ENCODE measurements at regions not wholly inside any gene's neighbourhood (a gene's known extent, or its start where the extent isn't known, plus 50 kb on each side); places are given as distances from the start of the nearest gene placed in this dataset.

- TF ChIP-seq CTCF (IDR thresholded peaks at IDR 0.05): no peak
- no peak overlapping the region for H3K27ac Mint-ChIP-seq
- H3K4me3 Mint-ChIP-seq: no peak overlapping the region
- no peaks in the 10 kb centered on the region for H3K9me3 Mint-ChIP-seq
- H3K4me1 Mint-ChIP-seq (ENCODE audit: low read depth): no peaks in the 10 kb centered on the region
- intact Hi-C loops (cut with micrococcal nuclease): no loop called here
- no peaks in the 10 kb centered on the region for H3K36me3 Mint-ChIP-seq (ENCODE audit: low read depth)
- CTCF ChIA-PET: no interaction called here
- ATAC-seq (no peak), DNase-seq (no peak)
- POLR2A ChIA-PET: no interaction called here
- H3K27me3 Mint-ChIP-seq: peaks cover 3% of the 10 kb centered on the region
Observed at GRCh38 chr3:159640225-159640624, 348.4 kb upstream of the IL12A start.

DNA sequence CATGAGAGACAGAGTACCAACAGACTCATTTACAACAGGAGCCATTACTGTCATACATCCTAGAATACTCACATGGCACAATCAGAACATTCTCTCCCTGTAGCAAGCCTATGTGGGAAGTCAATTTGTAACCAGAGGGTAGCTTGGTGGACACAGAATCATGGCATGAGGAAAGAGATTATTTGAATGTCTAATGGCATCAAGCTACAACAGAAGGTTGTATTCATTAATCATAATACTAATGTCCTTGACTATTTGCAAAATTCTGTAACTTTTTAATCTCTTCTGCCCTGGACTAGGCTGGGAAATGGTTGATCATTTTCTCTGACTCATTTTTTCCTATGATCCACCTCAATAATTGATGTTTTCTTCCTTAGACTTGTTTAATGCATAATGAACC is 345.2 kb upstream of the IL12A start:
- Mint-ChIP-seq H3K4me1 (ENCODE audit: low read depth) (no peaks in the 10 kb centered on the region), H3K9me3 (no peaks in the 10 kb centered on the region), H3K27me3 (peaks cover 2% of the 10 kb centered on the region), H3K4me3 (no peak overlapping the region), H3K27ac (no peak overlapping the region), H3K36me3 (ENCODE audit: low read depth) (no peaks in the 10 kb centered on the region)
- DNase-seq (no peak), ATAC-seq (no peak)
- POLR2A ChIA-PET: no interaction called here
- intact Hi-C loops (cut with micrococcal nuclease): no loop called here
- CTCF ChIA-PET: interaction anchor here (0.6 kb wide), 1 partner anchor 1063 kb away, joined by 4 read pairs; no protein-coding TSS in a partner anchor
- no peak for TF ChIP-seq CTCF (IDR thresholded peaks at IDR 0.05)

DNA sequence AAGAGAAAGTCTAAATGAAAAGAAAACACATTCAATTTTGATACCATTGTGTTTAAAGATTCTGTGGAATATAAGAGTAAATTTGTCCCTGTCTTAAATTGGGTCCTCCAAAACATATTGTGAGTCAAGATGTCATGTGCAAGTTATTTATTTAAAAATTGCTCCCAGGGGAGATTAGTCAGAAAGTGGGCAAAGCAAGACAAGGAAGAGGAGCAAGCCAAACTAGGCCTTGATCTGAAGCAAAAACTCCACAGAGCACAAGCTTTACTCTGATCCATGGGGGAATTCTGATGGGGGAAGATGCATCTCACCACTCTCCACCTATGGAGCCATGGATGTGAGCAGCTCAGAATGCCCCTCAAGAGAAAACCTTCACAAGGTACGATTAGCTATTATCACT is 342.8 kb upstream of the IL12A start:
- Mint-ChIP-seq H3K27ac (no peak overlapping the region), H3K4me3 (no peak overlapping the region), H3K4me1 (ENCODE audit: low read depth) (no peaks in the 10 kb centered on the region), H3K27me3 (peaks cover 2% of the 10 kb centered on the region), H3K36me3 (ENCODE audit: low read depth) (no peaks in the 10 kb centered on the region), H3K9me3 (no peaks in the 10 kb centered on the region)
- ChIA-PET CTCF (interaction anchor here (1.4 kb wide), 1 partner anchor 13 kb away, joined by 3 read pairs; no protein-coding TSS in a partner anchor), POLR2A (interaction anchor here (0.6 kb wide), 1 partner anchor 45 kb away, joined by 3 read pairs; no protein-coding TSS in a partner anchor)
- no peak for TF ChIP-seq CTCF (IDR thresholded peaks at IDR 0.05)
- DNase-seq: no peak
- no peak for ATAC-seq
- intact Hi-C loops (cut with micrococcal nuclease): no loop called here

DNA sequence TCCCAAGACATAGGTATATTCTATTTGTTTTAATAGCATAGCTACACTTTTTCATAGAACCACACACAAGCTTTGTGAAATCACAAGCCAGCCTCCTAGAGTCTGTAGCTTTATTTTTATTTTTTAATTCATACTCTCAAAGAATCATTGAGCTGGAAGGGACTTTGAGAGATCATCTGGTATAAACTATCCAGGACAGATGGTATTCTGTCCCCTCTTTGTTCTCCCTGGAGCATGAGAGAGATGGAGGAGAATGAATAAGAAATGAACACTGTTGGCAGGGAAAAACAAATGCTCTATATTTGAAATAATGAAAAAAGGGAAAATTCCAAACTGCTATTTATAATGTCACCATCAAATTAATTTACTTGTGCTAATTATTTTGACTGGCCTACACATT is 338.7 kb upstream of the IL12A start:
- H3K4me1 Mint-ChIP-seq (ENCODE audit: low read depth): no peaks in the 10 kb centered on the region
- H3K9me3 Mint-ChIP-seq: no peaks in the 10 kb centered on the region
- CTCF ChIA-PET: no interaction called here
- no peaks in the 10 kb centered on the region for H3K27me3 Mint-ChIP-seq
- intact Hi-C loops (cut with micrococcal nuclease): no loop called here
- H3K36me3 Mint-ChIP-seq (ENCODE audit: low read depth): no peaks in the 10 kb centered on the region
- TF ChIP-seq CTCF (IDR thresholded peaks at IDR 0.05): no peak
- no peak overlapping the region for H3K27ac Mint-ChIP-seq
- DNase-seq (no peak), ATAC-seq (no peak)
- H3K4me3 Mint-ChIP-seq: no peak overlapping the region
- POLR2A ChIA-PET: no interaction called here

DNA sequence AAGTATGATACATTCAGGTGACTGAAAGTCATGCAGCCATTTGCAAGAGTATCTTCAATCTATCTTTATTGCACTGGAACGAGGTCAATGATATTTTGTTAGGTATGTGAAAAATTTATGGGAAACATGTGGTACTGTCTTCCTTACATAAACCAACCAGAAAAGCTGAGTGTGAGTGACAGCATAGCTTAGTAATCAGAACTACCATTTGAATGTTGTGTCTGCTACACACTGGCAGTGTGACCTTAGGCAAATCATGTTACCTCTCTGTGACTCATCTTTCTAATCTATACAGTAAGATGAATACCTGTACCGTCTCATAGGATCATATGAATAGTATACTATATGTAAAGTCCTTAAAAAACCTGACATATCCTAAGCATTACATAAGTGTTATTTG is 337.9 kb upstream of the IL12A start:
- ATAC-seq: no peak
- DNase-seq: no peak
- H3K4me1 Mint-ChIP-seq (ENCODE audit: low read depth): no peaks in the 10 kb centered on the region
- H3K9me3 Mint-ChIP-seq: no peaks in the 10 kb centered on the region
- CTCF ChIA-PET: no interaction called here
- POLR2A ChIA-PET: no interaction called here
- H3K36me3 Mint-ChIP-seq (ENCODE audit: low read depth): no peaks in the 10 kb centered on the region
- no peak overlapping the region for H3K27ac Mint-ChIP-seq
- no peaks in the 10 kb centered on the region for H3K27me3 Mint-ChIP-seq
- TF ChIP-seq CTCF (IDR thresholded peaks at IDR 0.05): no peak
- intact Hi-C loops (cut with micrococcal nuclease): no loop called here
- H3K4me3 Mint-ChIP-seq: no peak overlapping the region
